Left ventricle myocardium inferior (tissue), 1 donor: ENCODE measurements at regions not wholly inside any gene's neighbourhood (a gene's known extent, or its start where the extent isn't known, plus 50 kb on each side); places are given as distances from the start of the nearest gene placed in this dataset.

ENCODE experiments used
- DNase-seq: peaks from one replicate; pipeline ENCODE4 v3.0.0-alpha.2; 2020
- H3K27ac ChIP-seq: fragments of 200-600 bp; replicated peaks from 2 replicates; pipeline ENCODE4 v1.8.0; 2021
- H3K27me3 ChIP-seq: fragments of 200-600 bp; 2 replicates; pipeline ENCODE4 v1.8.0; 2021; ENCODE audit warnings: low read depth
- H3K36me3 ChIP-seq: fragments of 200-600 bp; 2 replicates; pipeline ENCODE4 v1.8.0; 2021
- H3K4me1 ChIP-seq: fragments of 200-600 bp; 2 replicates; pipeline ENCODE4 v1.8.0; 2021
- H3K4me3 ChIP-seq: fragments of 200-600 bp; 2 replicates; pipeline ENCODE4 v1.8.0; 2021; ENCODE audit warnings: mild to moderate bottlenecking, moderate library complexity
- H3K9me3 ChIP-seq: fragments of 200-600 bp; replicated peaks from 2 replicates; pipeline ENCODE4 v1.8.0; 2021
- CTCF ChIP-seq: fragments of 200-600 bp; IDR thresholded peaks from 2 replicates; pipeline ENCODE4 v1.8.0; 2021; ENCODE audit warnings: antibody characterized with exemption, mild to moderate bottlenecking, borderline replicate concordance
- intact Hi-C: fragments of 100-400 bp; cut with micrococcal nuclease; formaldehyde crosslinking; loops from one replicate; pipeline ENCODE4 v1.11.0; 2022
- donor health status: DM: no; HTN: yes; CAD: no; lungs with severe emphysema.

- H3K27ac ChIP-seq: no peak overlapping the region
- H3K9me3 ChIP-seq: no peaks in the 10 kb centered on the region
- intact Hi-C loops: no loop called here
- no peaks in the 10 kb centered on the region for H3K4me1 ChIP-seq
- no peak overlapping the region for H3K4me3 ChIP-seq
- no peak for DNase-seq
- H3K36me3 ChIP-seq: no peaks in the 10 kb centered on the region
- H3K27me3 ChIP-seq: peaks cover 3% of the 10 kb centered on the region
- no peak for TF ChIP-seq CTCF
These were observed 477.8 kb downstream of the CCDC171 start for GRCh38 chr9:16030528-16031185.

- intact Hi-C loops: no loop called here
- no peaks in the 10 kb centered on the region for H3K36me3 ChIP-seq
- H3K4me1 ChIP-seq: no peaks in the 10 kb centered on the region
- TF ChIP-seq CTCF: no peak
- peaks cover 3% of the 10 kb centered on the region for H3K27me3 ChIP-seq
- no peak overlapping the region for H3K27ac ChIP-seq
- DNase-seq: no peak
- no peaks in the 10 kb centered on the region for H3K9me3 ChIP-seq
- no peak overlapping the region for H3K4me3 ChIP-seq
These were observed 478.6 kb downstream of the CCDC171 start for GRCh38 chr9:16031486-16031885.

GRCh38 chr9:16031971-16032370 is 479.1 kb downstream of the CCDC171 start:
- H3K4me1 ChIP-seq: no peaks in the 10 kb centered on the region
- no peak overlapping the region for H3K4me3 ChIP-seq
- no peak overlapping the region for H3K27ac ChIP-seq

GRCh38 chr9:16032799-16033198 is 480.0 kb downstream of the CCDC171 start:
- no peaks in the 10 kb centered on the region for H3K4me1 ChIP-seq
- no peaks in the 10 kb centered on the region for H3K36me3 ChIP-seq
- no peak overlapping the region for H3K4me3 ChIP-seq
- H3K9me3 ChIP-seq: no peaks in the 10 kb centered on the region
- TF ChIP-seq CTCF: no peak
- peaks cover 3% of the 10 kb centered on the region for H3K27me3 ChIP-seq
- intact Hi-C loops: no loop called here
- no peak overlapping the region for H3K27ac ChIP-seq
- no peak for DNase-seq

More at GRCh38 chr9:16031971-16032370, 479.1 kb downstream of the CCDC171 start:
- DNase-seq: no peak
- Histone ChIP-seq H3K36me3 (no peaks in the 10 kb centered on the region), H3K9me3 (no peaks in the 10 kb centered on the region), H3K27me3 (peaks cover 3% of the 10 kb centered on the region)
- intact Hi-C loops: no loop called here
- no peak for TF ChIP-seq CTCF

GRCh38 chr9:16033253-16033652 is 480.4 kb downstream of the CCDC171 start:
- Histone ChIP-seq H3K4me1 (no peaks in the 10 kb centered on the region), H3K27me3 (peaks cover 3% of the 10 kb centered on the region), H3K27ac (no peak overlapping the region), H3K4me3 (no peak overlapping the region), H3K9me3 (no peaks in the 10 kb centered on the region), H3K36me3 (no peaks in the 10 kb centered on the region)
- DNase-seq: no peak
- intact Hi-C loops: no loop called here
- TF ChIP-seq CTCF: no peak
